Colonic mucosa (tissue), 4 donors: ENCODE measurements at regions not wholly inside any gene's neighbourhood (a gene's known extent, or its start where the extent isn't known, plus 50 kb on each side); places are given as distances from the start of the nearest gene placed in this dataset.

Experiments
- DNase-seq: peaks from one replicate; pipeline ENCODE4 v3.0.0-alpha.2; 2020
- H3K27ac ChIP-seq: fragments of 200-600 bp; one replicate; pipeline ENCODE4 v1.8.0; 2021
- H3K27me3 ChIP-seq: fragments of 200-600 bp; one replicate; pipeline ENCODE4 v1.8.0; 2021
- H3K36me3 ChIP-seq: fragments of 200-600 bp; one replicate; pipeline ENCODE4 v1.8.0; 2021
- H3K4me1 ChIP-seq: fragments of 200-600 bp; one replicate; pipeline ENCODE4 v1.8.0; 2021; ENCODE audit warnings: mild to moderate bottlenecking
- H3K4me3 ChIP-seq: fragments of 200-600 bp; one replicate; pipeline ENCODE4 v1.8.0; 2021
- H3K9ac ChIP-seq, 2 donors: one replicate each; pipeline ENCODE4 v1.7.0; 2013; ENCODE audit warnings: control low read depth in 2 of 2, low read depth in 2 of 2, low read length in 2 of 2
- H3K9me3 ChIP-seq: fragments of 200-600 bp; one replicate; pipeline ENCODE4 v1.8.0; 2021
- intact Hi-C: fragments of 100-400 bp; cut with DNase I; formaldehyde crosslinking; loops from one replicate; pipeline ENCODE4 v1.14.1; 2022
- TF ChIP-seq, protein P1 (sequence below): fragments of 200-600 bp; IDR thresholded peaks from one replicate; pipeline ENCODE4 v1.8.0; 2022; ENCODE audit warnings: antibody characterized with exemption, mild to moderate bottlenecking
- donor health status: healthy.
- donor health status: DM: no; HTN: no; CAD: no.
- donor health status: DM: no; HTN: no; CAD: no.

DNA sequence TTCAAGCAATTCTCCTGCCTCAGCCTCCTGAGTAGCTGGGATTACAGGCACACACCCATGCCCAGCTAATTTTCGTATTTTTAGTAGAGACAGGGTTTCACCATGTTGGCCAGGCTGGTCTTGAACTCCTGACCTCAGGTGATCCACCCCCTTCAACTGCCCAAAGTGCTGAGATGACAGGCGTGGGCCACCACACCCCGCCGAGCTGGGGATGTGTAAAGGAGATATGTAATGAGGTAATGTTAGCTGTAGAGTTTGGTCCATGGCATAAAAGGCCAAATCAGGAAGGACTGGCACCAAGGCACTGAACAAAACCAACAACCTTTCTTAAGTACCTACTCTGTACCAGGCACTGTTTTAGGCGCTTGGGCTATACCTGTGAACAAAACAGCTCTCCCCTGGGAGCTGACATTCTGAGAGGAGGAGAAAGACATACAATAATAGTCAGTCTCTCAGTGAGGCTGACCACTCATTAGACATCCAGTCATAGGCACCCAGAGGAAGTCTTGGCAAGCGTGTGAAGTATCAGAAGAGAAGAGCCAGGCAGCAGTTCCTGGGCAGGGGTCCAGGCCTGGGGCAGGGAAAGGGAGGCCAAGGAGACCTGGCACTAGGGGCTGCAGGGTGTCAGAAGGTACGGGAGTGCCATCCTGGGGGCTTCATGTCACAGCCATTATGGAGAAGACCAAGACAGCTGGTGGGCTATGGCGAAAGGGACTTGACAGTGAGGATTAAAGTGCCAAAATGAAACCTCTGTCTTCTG, 164.8 kb upstream of the DTNBP1 start:
- TF ChIP-seq, protein P1, sequence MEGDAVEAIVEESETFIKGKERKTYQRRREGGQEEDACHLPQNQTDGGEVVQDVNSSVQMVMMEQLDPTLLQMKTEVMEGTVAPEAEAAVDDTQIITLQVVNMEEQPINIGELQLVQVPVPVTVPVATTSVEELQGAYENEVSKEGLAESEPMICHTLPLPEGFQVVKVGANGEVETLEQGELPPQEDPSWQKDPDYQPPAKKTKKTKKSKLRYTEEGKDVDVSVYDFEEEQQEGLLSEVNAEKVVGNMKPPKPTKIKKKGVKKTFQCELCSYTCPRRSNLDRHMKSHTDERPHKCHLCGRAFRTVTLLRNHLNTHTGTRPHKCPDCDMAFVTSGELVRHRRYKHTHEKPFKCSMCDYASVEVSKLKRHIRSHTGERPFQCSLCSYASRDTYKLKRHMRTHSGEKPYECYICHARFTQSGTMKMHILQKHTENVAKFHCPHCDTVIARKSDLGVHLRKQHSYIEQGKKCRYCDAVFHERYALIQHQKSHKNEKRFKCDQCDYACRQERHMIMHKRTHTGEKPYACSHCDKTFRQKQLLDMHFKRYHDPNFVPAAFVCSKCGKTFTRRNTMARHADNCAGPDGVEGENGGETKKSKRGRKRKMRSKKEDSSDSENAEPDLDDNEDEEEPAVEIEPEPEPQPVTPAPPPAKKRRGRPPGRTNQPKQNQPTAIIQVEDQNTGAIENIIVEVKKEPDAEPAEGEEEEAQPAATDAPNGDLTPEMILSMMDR: no peak
- no peak overlapping the region for H3K27ac ChIP-seq
- H3K9ac ChIP-seq: no peak overlapping the region
- H3K4me3 ChIP-seq: no peak overlapping the region
- no peaks in the 10 kb centered on the region for H3K4me1 ChIP-seq
- H3K27me3 ChIP-seq: no peaks in the 10 kb centered on the region
- intact Hi-C loops: no loop called here
- DNase-seq: no peak
- no peaks in the 10 kb centered on the region for H3K36me3 ChIP-seq
- H3K9me3 ChIP-seq: no peaks in the 10 kb centered on the region

DNA sequence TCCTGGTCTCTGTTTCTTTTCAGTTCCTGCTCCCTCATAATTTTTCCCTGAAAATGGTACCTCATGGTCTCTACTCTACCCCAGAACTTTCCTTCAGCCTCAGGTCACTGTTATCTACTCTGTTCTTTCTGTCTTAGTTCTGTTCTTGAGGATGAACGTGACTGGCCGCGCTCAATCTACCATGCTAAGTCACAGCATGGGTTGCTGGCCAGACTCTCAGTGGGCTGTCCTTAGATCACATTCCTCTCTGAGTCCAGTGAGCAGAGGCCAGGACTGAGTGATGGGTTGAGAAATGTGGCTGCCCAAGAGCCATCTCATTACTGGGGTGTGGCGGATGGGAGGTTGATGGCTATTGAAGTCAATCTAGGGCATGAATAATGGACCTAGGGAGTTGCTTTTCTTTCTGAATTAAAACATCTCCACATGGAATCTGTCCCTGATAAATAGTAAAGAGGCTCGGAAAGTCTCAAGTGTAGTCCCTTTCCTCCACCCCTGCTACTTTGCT, 164.0 kb upstream of the DTNBP1 start:
- Histone ChIP-seq H3K9me3 (no peaks in the 10 kb centered on the region), H3K27me3 (no peaks in the 10 kb centered on the region), H3K27ac (no peak overlapping the region), H3K4me3 (no peak overlapping the region), H3K9ac (no peak overlapping the region), H3K36me3 (no peaks in the 10 kb centered on the region), H3K4me1 (no peaks in the 10 kb centered on the region)
- TF ChIP-seq, protein P1: no peak
- intact Hi-C loops: no loop called here
- DNase-seq: no peak

DNA sequence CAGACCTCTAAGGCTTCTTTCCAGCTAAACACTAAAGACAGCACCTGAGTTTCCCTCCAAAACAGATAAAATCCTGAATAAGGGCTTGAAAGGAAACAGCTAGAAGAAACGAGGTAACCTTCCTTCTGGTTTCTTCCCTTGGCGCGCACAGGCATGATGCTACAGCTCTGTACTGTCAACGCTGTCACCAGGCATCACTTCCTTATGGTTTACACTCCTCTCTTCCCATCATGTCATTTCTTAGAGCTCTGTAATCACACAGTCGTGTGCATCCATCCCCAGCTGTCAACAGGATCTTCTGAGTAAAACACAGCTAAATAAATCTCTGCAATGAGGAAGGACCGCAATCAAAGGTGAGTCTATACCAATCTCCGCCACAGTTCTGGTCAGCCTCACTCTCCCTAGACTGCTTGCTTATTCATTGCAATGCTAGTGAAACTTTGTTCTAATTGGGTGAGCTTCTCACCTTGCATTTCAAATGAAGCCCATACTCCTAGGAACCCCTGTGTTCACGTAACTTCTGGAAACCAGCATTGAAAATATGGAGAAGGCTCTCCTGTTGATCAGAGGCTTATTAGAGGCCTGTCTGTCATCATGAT, 162.6 kb upstream of the DTNBP1 start:
- no peak overlapping the region for H3K9ac ChIP-seq
- H3K4me1 ChIP-seq: no peaks in the 10 kb centered on the region
- no peaks in the 10 kb centered on the region for H3K9me3 ChIP-seq
- H3K27ac ChIP-seq: no peak overlapping the region
- intact Hi-C loops: no loop called here
- no peak for DNase-seq
- no peaks in the 10 kb centered on the region for H3K36me3 ChIP-seq
- TF ChIP-seq, protein P1: no peak
- no peaks in the 10 kb centered on the region for H3K27me3 ChIP-seq
- no peak overlapping the region for H3K4me3 ChIP-seq

DNA sequence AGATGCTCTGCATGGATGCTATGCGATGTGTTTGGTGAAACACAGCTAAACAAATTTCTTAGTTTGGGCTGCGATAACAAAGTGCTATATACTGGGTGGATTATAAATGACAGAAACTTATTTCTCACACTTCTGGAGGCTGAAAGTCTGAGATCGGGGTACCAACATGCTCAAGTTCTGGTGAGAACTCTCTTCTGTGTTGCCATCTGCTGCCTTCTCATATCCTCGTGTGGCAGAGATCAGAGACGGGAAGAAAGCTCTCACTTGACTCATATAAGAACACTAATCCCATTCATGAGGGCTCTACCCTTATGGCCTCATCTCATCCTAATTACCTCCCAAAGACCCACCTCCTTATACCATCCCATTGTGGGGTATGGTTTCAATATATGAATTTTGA, 162.0 kb upstream of the DTNBP1 start:
- no peaks in the 10 kb centered on the region for H3K36me3 ChIP-seq
- H3K27ac ChIP-seq: no peak overlapping the region
- DNase-seq: no peak
- H3K9ac ChIP-seq: no peak overlapping the region
- intact Hi-C loops: no loop called here
- no peak overlapping the region for H3K4me3 ChIP-seq
- H3K27me3 ChIP-seq: no peaks in the 10 kb centered on the region
- H3K4me1 ChIP-seq: no peaks in the 10 kb centered on the region
- TF ChIP-seq, protein P1: no peak
- H3K9me3 ChIP-seq: no peaks in the 10 kb centered on the region

DNA sequence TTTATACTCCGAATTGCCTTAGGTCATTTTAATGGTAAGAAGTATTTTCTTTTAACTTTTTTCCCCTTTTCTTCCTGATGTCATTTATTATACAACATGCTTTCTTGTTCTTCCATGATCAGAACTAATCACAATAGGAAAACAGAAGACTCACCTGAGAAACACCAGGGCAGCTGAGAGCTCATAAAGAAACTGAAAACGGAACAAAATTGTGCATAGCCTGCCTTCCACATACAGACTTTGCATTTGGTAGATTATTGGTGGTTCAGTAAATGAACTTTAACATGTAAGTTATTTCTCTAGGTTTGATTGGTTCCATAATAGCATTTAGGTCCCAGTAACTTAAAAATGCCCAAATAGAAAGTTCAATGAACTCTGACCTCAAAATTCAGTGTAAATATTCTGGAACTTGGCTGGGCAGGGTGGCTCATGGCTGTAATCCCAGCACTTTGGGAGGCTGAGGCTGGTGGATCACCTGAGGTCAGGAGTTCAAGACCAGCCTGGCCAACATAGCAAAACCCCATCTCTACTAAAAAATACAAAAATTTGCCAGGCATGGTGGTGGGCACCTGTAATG, 161.1 kb upstream of the DTNBP1 start:
- Histone ChIP-seq H3K36me3 (no peaks in the 10 kb centered on the region), H3K27ac (no peak overlapping the region), H3K27me3 (no peaks in the 10 kb centered on the region), H3K9ac (no peak overlapping the region), H3K4me1 (no peaks in the 10 kb centered on the region), H3K9me3 (no peaks in the 10 kb centered on the region), H3K4me3 (no peak overlapping the region)
- TF ChIP-seq, protein P1: no peak
- DNase-seq: no peak
- intact Hi-C loops: no loop called here
